Activated CD8-positive, alpha-beta memory T cell treated with anti-CD3 and anti-CD28 coated beads for 48 hours (primary cell): ENCODE measurements at regions not wholly inside any gene's neighbourhood (a gene's known extent, or its start where the extent isn't known, plus 50 kb on each side); places are given as distances from the start of the nearest gene placed in this dataset.
"Not testable (repeated sequence)": the region's sequence is repeated elsewhere in the genome, so short reads cannot be mapped to it uniquely, and the experiment has no call there.

Source experiments
- DNase-seq, 3 experiments: peaks; one replicate each; pipeline ENCODE4 v3.0.0-alpha.2; 2020; ENCODE audit warnings: low read depth in 2 of 3, low spot score in 2 of 3

DNA sequence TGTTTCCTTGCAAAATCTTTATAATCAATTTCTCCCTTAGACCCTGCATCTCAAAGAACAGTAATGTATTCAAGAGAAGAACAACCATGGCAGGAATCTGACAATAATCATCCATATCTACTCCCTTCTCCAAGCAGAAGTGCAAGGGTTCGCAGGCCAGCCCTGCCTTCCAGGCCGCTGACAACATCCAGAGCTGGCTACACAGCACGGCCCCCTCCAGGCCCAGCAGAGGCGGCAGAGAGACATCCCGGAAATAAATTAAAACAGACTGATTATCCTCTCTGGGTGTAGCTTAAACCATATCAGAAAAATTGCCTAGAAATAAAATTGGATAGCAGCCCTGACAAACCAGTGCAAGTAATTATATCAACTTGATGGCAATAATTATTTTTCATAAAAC lies 223.3 kb downstream of the FAM43A start:
- DNase-seq, result no peak

DNA sequence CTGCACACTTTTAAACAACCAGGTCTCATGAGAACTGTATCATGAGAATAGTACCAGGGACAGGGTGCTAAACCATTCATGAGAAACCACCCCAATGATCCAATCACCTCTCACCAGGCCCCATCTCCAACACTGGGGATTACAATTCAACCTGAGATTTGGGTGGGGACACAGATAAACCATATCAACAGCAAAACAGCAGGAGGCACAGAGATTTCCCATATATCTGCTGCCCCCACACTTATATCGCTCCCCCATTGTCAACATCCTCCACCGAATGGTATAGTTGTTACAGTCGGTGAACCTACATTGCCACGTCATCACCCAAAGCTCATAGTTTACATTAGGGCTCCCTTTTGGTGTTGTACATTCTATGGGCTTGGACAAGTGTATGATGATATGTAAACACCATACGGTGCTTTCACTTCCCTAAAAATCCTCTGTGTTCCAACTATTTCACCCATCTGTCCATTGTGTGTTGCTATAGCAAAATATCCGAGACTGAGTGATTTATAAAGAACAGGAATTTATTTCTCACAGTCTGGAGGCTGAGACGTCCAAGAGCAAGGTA lies 224.8 kb downstream of the FAM43A start:
- DNase-seq, result no peak

DNA sequence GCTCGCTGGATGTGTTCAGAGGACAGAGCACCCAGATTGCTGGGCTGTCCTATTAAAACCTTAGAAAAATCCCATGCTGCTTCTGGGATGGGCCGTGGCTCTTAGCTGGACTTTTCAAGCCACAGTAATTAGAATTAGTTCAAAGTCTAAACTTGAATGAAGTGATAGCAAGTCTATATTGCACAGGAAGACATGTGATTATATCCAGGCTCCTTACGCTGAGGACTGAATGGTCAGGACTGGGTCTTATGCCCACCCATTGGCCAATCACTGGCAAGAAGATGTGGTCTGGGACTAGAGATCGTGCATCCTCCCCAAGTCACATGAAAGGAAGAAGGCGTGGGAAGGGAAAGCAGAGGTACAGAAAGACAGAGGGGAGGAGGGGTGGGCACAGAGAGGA lies 227.6 kb downstream of the FAM43A start:
- DNase-seq, result no peak

DNA sequence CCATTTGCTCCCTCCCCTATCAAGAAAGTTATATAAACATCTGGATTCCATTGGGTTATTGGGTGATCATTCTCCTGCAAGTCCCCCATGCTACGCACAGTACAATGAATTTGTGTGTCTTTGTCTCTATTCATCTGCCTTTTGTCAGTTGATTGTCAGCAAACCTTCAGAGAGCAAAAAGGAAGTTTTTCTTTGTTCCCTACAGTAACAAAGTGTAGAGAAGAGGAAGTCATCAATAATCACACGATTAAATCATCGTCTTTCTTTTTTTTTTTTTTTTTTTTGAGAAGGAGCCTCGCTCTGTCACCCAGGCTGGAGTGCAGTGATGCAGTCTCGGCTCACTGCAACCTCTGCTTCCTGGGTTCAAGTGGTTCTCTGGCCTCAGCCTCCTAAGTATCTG lies 239.2 kb downstream of the FAM43A start:
- DNase-seq, result not testable (repeated sequence)

DNA sequence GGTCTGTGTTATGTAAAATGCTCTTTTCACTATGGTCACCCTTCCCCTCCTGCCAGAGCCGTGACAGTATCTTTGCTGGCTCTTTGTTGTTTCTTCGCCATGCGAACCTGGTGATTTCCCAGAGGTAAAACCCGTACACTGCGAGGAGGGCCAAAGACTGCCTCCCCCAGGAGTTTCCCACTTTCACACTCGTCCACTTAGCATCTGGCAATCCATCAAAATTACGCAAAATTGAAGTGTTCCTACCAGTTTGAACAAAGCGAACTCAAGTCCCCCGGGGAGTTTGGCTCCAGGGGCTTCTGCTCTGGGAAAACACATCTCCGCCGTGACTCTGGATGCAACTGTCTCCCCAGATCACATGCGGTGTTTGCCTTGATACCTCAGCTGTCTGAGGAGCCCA lies 239.9 kb downstream of the FAM43A start:
- DNase-seq, result no peak

DNA sequence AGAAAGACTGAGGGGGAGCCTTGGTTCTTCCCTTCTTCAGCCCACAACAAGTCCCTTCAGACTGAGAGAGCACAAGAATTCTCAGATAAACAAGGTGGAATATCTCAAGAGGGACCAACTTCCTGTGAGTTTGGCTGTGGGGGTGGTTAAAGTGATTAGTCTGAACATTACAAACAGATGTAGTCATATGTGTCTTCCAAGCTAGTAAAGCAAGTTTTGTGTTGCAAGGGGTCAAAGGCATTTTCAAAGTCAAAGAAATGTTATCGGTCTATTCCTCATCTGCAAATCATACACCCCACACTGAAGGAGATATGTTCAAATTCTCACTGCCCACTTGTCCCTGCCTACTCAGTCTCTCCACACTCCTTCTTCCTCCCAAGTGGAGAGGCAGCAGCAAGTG lies 242.5 kb downstream of the FAM43A start:
- no peak for DNase-seq

DNA sequence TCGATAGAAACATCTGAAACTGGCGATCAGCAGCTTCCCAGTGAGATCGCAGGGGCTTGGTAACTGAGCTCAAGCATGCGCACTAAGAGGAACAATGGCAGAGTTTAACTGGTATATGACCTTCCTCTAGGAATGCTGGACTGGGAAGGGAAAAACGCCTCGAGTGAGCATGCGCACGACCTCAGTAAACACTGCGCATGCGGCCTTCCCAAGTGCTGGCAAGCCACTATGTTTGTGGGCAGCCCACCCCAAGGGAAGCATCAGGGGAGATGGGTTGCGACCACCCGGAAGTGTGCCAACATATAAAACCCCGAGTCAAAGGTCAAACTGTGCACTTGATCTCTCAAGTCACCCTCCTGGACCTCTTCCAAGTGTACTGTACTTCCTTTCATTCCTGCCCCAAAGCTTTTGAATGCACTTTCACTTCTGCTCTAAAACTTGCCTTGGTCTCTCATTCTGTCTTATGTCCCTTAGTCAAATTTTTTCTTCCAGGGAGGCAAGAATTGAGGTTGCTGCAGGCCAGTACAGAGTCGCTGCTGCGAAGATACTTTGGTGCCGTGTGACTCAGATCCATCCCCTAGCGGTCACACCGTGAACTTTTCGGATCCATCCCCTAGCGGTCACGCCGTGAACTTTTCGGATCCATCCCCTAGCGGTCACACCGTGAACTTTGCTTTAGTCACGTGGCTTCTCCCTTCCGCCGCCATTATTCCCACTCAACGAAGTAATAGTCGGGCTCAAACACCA lies 243.3 kb downstream of the FAM43A start:
- DNase-seq, result no peak

DNA sequence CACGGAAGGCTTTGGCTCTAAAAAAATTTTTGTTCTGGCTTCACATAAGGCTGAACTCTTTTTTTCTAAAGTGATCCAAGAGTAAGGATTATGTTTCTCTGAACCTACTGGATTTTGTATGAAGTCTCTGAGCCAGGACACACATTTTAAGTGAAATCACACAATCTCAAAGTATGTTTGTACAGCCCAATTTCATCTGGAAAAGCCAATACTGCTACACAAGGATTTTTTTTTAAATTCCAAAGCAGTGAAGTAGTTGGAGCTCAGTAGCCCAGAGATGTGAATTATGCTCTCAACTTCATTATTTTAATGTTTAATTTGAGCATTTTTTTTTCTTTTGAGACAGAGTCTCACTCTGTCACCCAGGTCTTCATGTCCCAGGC lies 243.9 kb downstream of the FAM43A start:
- DNase-seq, result no peak

DNA sequence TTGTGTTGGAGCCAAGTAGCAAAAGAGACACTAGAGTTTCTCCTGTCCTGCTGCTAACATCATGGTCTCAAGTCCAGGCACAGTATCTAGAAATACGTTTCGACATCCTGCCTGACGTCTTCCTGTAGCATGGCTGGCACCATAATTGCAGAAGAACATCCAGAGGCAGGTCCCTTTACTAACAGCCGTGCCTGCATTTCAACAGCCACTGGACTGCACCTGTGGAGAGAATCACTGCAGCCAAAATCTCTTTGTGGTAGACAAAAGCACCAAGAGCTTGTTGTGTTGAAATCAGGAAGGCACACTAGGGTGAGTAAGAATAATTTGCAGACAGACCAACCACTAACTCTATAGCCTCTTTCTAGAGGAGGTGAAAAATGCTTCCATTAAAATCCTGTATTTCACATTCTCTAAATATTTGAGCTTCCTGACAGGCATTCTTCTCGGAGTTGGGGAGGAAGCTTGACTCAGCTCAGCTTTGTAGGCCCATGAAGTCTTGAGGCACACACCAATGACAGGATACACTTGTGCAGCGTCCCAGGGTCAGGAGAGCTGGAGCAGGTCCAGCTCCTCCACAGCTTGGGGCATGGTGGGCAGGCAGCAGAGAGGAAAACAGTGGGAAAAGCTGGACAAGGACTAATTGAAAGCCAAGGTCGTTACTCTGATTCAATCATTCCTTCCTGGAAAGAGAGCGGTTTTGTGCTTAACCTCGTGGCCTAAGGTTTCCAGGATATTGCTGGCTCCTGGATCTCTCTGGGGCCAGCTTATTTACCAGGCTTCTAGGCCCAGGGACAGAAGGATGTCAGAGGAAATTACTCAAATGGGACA lies 244.9 kb downstream of the FAM43A start:
- no peak for DNase-seq

DNA sequence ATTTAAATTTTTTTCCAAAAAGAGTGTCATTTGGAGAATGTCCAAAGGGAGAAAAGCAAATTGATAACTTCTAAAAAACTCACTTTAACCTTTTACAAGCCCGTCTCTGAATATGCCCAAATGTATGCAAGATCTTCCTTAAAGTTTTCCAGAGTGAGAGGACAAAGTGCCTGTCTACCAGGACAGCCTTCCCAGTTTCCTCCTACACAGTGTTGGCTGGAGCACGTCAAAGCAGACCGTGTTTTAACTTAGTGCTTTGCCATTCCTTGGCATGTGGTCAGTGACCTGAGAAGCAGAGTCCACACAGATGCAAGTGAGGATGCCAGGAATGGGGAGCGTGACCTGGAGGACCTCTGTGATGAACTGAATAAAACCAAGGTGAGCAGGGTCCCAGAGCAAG lies 245.7 kb downstream of the FAM43A start:
- DNase-seq, result no peak

DNA sequence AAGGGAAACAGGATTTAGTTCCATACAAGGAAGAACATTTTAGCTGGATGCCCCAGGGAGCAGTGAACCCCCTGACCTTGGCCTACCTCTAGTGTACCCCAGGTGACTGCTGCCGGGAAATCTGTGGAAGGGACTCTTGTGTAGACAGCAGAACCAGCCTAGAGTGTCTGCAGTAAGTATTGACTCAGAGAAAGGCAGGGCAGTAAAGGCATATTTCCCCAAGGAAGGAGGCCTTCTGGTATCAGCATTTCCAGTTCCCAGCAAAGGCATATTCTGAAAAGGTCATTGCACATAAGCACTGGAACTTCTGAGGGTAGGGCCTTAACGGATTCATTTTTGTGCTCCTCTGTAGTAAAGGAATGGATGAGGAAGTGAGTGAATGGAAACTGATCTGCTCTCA lies 246.2 kb downstream of the FAM43A start:
- no peak for DNase-seq

DNA sequence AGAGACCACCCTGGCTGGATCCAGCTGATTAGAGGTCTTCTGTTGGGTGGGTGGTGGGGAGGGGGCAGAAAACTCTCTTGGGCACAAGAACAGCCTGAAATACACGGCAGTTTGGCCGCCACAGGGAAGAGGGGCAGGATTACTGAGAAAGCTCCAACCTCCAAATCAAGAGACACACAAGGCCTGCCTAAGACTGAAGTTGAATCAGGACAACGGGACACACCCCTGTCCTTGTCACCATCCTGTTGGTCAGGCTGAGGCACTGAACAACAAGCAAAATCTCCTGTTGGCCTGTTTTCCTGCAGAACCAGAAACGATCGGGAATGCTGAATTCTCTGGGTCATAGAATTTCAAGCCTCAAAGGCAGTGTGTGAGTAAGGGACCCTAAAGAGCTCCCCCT lies 247.8 kb downstream of the FAM43A start:
- no peak for DNase-seq

DNA sequence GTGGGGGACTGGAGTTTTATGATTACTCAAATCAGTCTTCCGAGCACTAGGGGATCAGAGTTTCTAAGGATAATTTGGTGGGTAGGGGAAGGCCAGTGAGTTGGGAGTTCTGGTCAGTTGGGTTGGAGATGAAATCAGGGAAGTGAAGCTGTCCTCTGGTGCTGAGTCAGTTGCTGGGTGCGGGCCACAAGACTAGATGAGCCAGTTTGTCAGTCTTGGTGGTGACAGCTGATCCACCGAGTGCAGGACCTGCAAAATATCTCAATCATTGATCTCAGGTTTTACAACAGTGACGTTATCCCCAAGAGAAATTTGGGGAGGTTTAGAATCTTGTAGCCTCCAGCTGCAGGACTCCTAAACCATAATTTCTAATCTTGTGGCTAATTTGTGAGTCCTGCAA lies 249.4 kb downstream of the FAM43A start:
- no peak for DNase-seq

DNA sequence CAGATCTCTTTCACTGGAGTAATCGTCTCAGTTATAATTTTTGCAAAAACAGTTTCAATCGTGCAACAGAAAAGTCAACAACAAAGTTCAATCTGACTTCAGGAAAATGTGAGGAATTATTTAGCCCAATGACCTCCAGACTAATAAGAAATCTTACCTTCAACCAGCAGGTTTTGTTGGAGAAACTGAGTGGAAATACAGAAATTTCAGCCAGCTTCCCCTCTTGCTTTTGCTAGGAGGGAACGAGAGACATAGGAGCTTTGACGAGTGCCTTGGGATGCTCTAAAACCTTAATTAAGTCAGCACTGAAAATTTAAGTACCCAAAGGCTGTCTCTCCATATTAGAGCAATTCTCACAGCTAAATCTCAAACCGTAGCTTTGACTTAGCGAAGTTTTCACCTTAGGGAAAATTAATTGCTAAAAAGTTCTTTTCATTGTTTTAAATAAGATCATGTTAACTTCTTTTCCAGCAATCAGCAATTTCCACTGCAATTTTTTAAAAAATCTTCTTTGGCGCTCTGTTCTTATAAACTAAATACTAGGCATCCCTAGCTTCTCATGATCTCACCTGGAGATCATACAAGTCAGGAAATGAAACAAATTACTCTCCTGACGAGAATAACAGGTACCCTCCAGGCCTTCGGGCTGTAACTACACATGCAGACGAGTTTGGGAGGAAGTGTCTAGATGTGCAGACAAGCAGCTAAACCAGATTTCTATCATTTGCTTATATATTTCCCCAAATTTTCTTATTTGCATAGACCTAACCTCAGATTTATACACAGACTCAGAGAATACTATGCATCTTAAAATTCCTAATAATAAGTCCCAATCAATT lies 250.2 kb downstream of the FAM43A start:
- DNase-seq, result no peak

DNA sequence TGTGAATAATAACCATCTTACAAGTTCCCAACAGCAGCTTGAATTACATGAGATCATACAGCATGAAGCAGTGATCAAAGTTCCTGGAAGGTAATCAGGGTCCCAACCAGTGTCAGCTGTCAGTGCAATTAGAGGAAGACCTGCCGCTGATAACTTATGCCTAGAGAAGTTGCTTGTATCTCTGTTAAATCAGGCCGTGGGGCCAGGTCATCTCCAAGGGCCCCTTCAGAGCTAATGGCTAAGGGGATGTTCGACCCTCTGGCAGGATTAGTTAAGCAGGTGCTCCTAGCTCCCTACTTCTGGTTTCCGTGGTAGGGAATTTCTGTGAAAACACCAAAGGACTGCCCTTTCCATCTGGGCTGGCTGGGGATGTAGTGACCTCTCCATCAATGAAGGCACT lies 251.0 kb downstream of the FAM43A start:
- no peak for DNase-seq

DNA sequence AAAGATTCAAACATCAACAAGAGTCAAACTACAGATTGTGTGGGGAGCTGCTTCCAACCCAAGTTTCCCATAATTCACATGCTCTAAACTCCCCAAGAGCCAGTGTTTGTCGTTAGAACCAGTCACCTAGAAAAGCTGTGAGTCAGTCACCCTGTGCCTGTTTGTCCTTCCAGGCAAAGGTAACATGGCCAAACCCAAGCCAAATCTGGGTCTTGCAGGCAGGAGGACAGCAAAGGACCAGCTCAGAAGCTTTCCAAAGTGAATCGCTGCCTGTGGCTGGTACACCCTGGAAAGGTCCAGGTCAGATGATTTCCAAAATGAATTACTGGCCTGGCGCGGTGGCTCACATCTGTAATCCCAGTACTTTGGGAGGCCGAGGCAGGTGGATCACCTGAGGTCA lies 251.5 kb downstream of the FAM43A start:
- no peak for DNase-seq

DNA sequence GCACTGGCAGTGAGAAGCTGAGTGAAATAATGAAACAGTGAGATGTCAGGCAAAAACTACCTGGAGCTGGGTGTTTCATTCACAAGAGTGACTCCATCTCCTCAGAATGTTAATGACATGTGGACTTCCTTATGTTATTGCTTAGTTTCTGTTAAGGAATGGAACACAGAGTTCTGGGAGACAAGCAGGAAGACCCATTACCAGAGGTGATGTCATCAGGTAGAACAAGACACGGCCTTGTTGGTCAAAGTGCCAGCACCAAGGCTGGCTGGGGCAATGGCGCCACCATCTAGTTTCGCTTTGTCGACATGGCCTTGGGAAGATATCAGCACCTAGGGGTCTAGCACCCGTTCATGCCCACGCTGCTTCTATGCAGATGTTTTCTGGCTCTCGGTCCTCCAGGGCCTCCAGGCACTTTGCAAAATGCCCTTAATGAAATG lies 252.2 kb downstream of the FAM43A start:
- DNase-seq, result no peak

DNA sequence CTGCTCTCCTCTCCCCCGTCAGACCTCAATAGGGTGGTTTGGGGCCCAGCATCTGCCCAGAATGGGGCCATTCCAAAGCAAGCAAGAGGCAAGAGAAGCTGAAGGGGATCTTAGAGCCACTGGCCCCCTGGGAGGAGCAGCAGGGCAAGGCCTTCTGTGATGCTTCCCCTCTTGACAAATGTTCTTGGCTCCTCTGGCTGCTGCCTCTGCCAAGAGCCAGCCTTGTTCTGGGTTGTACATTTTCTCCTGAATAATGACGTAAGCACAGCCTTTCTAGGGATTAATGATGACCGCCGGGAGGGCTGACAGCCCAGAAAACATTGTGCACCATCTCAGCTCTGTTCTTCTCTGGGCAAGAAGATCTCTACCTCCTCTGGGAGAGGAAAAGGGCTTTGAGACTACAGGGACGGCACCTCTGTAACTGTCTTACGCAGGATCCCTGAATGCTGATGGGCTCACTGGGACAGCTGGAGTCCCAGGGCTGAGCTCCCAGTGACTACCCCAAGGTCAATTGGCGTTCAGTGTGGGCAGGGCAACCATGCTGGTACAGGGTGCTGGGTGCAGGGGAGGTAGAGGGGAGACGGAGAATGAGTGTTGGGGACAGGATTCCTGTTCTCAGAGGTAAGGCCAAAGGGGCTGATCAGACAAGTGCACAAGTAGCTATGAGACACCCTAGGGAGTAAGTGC lies 253.3 kb downstream of the FAM43A start:
- DNase-seq, result no peak

DNA sequence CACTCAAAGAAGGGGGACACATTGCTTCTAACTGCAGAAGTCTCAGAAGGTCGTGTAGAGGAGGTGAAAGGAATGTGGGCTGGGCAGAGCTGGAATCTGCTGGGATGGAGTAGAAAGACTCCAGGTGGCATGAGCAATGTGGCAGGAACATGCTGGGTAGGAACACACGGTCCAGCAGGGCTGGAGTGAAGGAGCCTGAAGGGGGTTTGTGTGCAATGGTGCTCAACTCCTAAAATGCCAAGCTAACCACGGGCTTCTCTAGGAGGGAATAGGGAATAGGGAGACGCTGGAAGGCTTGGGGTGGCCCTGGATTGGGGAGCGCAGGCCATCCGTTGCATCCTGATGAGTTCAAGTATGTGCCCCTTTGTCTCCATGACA lies 253.8 kb downstream of the FAM43A start:
- DNase-seq, result no peak

DNA sequence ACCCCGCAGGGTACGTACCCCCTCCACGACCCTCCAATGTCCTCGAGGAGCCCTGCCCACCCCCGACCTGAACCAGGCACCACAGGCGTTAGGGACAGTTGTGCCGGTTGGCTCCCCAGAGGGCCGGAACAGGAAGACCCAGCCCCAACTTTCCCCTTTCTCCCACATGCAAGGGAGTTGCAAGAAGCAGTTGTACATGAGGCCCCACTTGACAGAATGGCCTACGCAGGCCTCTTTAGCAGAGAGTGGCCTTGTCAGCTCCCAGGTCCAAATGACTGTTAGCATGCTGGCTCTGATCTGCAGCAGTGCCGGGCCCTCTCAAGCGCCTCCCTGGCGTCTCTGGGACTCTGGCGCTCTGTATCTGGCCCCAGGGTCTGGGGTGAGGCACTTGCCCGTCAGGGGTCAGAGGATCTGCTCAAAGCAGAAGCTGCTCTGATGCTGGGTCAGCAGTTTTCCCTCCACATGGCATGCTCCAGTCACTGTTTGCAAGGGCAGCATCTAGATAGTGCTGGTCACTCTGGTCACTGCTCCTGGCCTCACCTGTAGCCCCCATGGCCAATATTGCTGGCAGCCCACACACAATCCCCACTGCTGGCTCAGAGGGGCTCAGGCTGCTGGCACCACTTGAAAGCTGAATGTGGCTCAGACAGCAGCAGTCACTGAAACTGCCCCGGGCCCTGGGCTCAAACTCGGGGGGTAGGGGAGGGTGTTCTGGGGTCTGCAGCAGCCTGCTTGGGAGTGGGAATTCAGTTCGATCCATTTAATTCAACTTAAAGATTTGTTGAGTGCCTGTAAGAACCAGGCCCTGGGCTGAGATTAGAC lies 254.5 kb downstream of the FAM43A start:
- DNase-seq, result no peak
